HG03280 (cell line): ENCODE measurements at regions not wholly inside any gene's neighbourhood (a gene's known extent, or its start where the extent isn't known, plus 50 kb on each side); places are given as distances from the start of the nearest gene placed in this dataset.

Source experiments
- ATAC-seq: cut with Tn5 transposase; IDR thresholded peaks from one replicate; pipeline ENCODE4 v1.9.1; 2021; ENCODE audit warnings: mild to moderate bottlenecking, moderate library complexity; ENCODE audit not compliant: unreplicated experiment

DNA sequence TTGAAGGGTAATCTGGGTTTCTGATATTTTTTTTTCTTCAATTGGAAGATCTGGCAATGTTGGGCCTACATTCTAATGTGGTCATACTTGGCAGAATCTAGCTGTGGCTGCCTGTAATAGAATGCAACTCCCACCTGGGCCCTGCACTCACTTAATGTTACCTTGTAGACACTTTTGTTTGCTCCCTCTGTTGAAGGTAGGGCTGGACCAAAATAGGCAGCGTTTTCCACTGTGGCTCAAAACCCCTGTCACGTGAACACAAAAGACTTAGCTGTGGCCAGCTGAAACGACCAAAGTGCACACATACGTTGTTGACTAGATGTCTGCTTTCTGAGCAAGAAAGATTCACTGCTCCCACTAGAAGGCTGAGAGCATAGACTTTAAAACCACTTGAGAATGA lies 117.6 kb upstream of the HMHB1 start:
- ATAC-seq = no peak

DNA sequence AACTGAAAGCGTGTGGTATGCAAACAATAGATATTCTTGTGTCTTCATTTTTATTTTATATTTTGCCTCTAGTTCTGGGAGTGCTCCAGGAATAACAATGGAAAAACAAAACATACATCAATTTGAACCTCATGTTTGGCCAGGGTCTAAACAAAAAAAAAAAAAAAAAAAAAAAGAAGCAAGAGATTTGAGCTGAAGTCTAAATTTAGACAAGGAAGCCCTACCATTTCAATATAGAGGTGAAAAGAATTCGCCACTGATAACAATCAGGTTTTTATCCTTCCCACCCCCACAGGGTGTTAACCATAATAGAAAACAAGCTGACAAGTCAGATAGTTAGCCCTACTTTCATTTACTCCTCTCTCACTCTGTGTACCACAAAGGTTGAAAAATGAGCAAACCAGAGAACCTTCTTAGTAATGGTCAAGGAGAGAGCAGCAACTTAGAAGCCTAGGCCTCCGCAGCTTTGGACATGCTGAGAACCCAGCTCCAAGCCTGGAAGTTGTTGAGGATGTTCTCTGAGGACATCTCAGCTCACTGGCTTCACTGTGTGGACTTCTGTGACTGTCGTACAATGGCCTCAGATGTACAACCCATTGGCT lies 118.2 kb upstream of the HMHB1 start:
- peak; percentile 77 for ATAC-seq

GRCh38 chr5:143692342-143692741 lies 119.6 kb upstream of the HMHB1 start:
- ATAC-seq = no peak

DNA sequence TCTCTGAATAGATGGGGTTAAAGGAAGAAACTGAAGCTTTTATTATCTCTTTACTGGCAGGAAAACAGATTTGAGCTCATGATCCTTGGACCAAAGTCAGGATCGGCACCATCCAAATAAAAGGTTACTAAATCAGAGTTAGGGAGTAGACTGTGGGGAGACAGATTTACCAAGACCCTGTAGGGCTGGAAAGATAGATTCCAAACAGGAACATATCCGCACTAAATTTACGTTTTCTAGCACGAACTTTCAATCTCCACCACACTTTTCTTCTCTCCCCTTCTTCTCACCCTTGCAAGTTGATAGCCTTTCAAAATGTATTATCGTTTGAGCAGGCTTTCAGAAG lies 120.0 kb upstream of the HMHB1 start:
- ATAC-seq = no peak

GRCh38 chr5:143691287-143691944 lies 120.5 kb upstream of the HMHB1 start:
- ATAC-seq = no peak

- no peak for ATAC-seq
Measured at GRCh38 chr5:143687604-143688003, 124.4 kb upstream of the HMHB1 start.

DNA sequence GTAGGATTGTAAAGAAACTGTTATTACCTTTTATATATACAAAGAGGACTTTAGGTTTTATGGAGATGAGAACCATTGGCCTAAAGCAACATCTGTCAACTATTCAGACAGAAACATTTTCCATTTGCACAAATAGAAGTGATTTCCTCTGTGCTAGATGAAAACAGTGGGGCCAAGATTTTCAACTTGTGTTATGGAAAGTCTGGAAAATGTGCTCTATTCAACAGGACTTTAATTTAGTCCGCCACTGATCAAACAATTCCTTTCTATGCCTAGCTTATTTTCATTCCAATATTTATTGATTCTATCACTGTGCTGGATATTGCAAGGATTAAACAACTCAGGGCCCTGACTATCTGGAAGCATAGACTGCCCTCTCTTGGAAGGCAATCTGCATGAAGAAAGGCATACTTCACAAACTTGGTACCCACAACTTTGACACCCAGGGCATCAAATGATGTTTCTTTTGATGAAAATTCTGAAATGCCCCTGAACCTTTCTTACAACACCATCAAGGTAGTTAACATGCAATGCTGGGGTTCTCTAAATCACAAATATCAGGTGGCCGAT lies 126.6 kb upstream of the HMHB1 start:
- ATAC-seq = no peak

GRCh38 chr5:143683459-143683858 lies 128.5 kb upstream of the HMHB1 start:
- ATAC-seq = no peak

DNA sequence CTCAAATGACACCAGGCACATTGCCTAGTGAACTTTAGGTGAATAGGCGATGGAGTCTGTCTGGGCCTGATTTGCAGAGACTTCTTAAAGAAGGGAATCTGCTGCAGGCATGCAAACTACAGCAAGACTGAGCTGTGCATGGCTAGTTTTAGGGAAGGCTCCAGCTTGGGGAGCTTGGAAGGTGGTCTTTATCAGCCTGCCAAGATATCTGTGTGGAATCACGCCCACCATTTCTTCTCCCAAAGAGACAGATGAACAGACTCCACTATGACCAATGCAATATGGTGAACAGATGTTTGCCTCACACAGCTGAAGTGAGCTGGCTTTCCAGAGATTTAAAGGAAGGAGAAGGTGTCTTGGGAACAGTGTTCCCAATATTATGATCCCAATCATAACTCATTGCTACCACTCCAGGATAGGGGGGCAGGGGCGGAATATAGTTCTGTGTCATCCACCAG lies 129.0 kb upstream of the HMHB1 start:
- ATAC-seq = no peak

DNA sequence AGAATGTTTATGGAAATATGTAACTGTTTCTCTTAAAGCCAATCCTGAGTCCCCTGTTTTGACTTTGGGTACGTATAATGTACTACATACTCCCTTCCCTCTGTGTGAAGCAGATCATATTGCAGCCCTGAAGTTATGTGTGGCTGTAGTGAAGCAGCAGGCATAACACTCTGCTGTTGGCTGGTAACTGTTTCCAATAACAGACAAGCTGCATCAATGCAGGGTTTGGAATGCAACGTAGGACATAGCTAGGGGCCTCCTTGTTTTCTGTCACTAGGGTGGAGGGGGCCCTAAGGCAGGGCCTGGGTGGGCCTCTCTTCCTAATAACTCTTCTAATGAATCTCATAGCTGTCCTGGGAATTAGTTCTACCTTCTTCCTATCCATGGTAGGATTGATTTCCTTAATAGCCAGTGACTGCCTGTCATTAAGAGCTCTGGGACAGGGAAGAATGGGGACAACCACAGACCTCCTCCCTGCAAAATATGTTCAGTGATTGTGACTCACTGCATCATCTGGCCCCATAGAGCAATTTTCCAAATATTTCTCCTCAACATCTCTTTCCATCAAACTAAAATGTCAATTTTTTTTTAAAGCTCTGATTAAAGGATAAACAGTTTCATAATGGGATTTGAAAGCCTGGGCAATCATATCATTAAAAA lies 129.6 kb upstream of the HMHB1 start:
- ATAC-seq = no peak

DNA sequence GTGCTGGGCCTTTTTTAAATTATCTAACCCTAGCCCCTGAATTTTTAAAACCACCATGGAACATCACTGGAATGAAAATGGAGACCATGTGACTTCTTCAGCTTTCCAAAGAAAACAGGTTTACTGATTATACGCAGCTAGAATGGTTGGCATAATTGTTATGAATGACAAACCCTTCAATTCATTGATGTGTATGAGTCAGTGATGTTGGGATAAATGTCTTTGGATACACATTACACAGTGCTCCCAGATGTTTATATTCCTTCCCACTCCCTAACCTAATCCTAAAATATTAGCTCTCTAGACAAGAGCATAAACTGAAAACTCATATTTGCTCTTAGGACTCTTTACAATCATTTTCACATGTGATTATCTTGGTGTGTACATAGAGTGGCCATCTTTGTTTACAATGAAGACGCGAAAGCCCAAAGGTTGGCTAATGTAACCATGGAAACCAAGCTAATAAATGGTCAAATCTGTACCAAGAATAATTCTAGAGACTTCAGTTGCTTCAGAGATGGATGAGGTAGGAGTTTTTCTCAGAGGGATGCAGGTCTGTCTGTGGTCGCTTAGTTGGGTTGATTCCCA lies 131.2 kb upstream of the HMHB1 start:
- ATAC-seq = no peak

DNA sequence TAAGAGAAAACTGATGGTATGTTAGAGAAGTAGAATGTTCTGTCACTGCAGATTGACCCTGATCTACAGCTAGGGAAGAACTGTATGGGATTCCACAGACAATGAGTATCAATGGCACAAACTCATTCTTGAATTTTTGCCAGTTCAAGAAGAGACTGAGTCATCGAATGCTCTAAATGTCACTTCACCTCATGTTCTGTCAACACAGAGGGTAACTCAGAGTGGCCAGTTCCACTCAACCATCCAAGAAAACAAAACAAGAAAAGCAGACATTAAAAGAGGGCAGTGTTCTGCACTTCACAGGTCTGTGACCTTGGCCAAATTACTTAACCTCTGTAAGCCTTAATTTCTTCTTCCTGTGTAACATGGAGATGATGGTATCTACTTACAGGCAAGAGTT lies 132.2 kb upstream of the HMHB1 start:
- ATAC-seq = no peak

DNA sequence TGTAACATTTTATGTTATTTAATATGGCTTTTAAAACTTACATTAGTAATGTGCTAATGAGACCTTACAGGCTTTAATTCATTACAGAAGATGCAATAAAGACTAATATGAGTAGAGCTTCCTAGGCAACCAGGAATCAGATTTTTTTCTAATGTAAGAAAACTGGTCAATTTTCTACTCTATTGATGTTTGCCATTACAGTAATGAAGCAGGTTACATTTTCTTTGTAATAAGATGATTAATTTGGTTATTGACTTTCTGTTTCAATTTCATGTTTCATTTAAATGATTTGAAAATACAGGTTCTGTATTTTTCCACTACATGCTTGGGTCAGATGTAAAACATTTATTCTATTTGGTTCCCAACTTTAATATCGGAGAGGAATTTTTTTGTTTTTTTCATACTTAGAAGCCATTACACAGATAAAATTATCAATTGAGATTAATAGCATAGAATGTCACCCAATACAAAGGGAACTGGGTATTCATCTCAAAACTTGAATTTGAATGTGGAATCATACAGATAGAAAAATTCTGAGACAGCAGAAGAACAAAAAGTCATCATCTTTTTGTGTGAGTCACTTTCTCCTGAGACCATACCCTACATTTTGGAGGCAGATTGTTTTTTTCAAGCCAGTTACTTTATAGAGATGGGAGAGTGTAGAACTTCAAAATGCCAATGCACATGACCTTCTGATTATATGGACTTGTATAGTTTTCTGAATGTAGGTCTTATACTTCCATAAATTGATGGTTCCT lies 133.6 kb upstream of the HMHB1 start:
- ATAC-seq = no peak

DNA sequence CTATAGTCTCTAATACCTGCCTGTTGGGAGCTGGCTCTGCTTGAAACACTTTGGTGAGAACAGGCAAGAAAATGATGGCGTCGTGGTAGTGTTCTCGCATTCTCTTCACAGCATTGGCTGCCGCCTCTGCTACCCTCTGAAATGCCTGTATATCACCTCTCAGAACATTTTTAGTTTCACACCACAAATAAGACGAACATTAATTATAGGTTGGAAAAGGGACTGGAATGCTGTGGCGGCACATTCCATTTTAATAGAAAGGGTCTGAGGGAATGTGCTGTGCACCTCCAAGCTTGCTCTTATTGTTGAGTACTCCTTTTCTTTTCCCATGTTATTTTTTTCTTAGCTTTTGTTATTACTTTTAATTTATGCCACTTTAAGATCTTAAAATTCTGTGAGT lies 134.6 kb upstream of the HMHB1 start:
- ATAC-seq = no peak

DNA sequence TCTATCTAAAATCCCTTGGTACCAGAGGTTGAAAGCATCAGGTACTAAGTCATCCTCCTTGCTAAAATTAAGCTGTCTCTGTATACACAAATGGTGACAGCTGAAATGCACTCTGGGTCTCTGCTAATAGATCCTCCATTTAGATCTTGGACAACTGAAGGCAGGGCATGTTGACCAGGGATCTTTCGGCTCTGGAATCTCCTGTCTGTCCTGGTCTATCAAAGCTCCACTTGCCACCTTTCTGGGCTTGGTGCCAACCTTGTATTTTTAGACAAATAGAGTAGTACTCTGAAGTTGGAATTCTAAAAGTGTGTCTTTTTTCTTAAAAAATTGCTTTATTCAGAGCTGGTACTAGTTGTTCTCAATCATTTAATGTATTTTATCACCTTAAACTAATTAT lies 135.2 kb upstream of the HMHB1 start:
- ATAC-seq = no peak

- ATAC-seq = no peak
Measured at GRCh38 chr5:143674469-143674786, 137.5 kb upstream of the HMHB1 start.

DNA sequence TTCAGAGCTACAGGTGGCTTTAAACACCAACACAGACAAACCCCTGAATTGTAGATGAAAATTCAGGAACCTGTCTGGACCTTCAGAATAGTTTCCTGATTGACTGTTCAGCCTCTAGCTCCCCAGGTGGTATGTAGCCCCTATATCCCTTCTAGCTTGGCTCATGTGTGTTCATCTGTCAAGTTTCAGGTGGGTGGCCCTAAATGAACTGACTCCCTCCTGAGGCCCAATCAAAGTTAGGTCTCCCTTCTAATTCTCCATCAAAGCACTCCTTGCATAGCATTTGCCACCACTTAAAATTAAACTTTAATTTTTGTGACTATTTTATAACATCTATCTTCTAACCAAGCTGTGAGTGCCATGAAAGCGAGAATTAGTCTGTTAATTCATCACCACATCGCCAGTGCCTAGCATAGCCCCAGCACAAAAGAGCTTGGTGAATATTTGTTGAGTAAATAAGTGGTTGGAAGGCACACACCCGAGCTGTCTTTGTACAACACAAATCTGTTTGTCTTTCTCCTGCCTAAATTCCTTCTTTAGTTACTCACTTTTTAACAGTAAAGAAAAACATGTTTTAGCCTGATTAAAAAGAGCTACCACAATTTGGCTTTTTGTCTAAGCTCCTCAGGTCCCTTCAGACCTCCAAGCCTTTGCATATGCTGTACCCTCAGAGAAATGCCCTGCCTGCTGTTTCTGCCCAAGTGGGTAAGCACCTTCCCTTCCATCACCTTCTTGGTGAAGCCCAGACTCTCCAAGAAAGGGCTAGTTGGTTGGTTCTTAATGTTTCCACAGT lies 138.1 kb upstream of the HMHB1 start:
- ATAC-seq = no peak

DNA sequence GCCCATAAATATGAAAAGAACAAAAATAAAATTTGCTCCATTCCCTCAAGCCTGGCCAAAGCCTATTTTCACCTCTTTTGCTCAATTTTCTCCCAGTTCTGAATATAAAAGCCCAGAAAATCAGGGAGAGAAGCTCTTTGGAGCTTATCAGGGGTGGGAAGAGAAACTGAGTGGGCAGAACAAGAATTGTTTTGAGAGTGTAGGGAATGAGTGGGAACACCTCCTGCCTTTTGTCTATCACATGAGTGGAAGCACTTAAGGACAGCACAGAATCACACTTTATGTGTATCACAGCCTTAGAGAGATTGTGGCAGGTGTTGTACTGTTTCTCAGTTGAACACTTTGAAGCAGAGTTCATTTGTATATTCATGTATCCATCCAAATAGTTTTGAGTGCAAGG lies 139.2 kb upstream of the HMHB1 start:
- ATAC-seq = no peak

DNA sequence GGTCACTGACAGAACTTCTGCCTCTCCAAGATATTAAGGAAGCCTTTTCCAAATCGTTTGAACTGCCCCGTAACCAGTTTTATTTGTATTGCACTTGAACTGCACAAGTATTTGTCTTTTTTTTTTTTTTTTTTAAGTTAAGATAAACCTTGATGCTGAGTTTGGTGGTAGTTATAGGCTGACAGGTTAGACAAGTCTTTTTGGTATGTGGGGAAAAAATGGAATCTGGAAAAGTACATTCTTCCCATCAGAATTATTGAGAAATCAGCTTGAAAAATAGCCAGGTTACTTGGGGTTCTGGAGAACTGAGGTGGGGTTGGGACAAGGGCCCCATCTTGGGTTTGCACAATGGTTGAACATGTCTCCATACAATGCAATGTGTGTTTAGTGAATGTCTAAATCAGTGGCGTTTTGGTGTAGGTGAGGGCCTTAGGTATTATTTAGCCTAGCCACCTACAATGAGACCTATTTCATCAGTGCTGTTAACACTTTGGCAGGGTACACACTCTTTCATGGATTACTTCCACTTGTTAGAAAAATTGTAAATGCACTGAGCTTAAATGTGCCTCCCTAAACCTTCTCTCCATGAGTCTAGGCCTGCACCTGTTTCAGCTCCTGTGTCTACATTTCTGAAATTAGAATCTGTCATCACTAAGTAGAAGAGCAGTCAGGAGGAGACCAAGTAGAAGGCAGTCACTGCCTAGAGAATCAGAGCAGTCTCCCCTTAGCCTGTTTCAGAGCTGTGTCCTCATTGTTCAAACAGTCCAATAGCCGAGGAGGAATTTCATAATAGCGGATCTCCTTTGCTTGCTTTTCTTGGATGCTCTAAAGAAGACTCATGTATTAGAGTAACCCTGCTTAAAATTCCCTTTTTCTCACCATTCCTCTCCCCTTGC lies 140.0 kb upstream of the HMHB1 start:
- no peak for ATAC-seq
